ENCODE measurements at regions not wholly inside any gene's neighbourhood (a gene's known extent, or its start where the extent isn't known, plus 50 kb on each side); places are given as distances from the start of the nearest gene placed in this dataset.
A peak's percentile ranks its signal among the peaks of the same experiment; 100 is the strongest.

DNA sequence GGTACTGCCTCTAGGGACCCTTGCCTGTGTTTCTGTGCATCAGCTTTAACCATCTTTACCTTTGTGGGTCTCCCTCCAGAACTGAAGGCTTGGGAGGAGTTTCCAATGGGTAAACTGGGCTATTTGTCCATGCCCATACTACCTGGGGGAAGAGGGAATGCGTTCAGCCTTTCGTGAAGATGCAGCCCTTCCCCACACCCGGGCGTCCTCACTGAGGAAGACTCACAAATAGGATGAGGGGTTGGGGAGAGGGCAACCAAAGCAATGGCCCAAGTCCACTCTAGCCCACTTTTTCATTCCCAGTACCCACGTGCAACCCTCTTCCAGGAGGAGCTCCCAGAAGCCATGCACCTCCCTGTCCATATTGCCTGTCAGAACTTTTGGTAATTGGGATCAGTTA lies 61.8 kb upstream of the ADA2 start:
- peak overlapping the region; percentile 70 for H3K4me2 ChIP-seq (ENCODE audit: low read depth, low read length)
- TF ChIP-seq EZH2phosphoT487 (IDR thresholded peaks at IDR 0.05; ENCODE audit: low read length) (no peak), EZH2 (optimal IDR thresholded peaks at IDR 0.05; ENCODE audit: low read depth, low read length) (no peak)

DNA sequence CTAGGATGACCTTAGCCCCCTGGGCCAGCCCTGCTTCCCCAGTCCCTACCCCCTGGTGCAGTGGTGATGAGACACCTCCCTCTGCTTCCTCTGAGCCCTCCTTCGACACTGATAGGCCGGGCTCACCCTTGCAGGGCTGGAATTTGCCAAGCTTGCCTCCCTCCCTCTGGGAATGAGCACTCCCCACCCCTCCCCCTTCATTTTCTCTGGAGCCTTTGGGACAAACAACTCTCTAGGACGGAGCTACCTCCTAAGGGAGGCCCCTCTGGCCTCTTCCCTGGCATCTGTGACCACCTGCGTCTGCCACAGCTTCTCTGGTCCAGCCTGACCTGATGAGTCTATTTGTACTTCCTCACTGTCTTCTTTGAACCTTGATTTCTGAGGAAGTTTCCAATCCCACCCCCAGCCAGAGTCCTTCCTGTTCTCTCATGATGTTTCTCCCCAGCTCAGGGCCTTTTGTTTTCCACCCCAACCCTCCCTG lies 53.3 kb upstream of the ADA2 start:
- Histone ChIP-seq H3K27me3 (replicated peaks; ENCODE audit: insufficient read depth, low read length) (no peaks in the 10 kb centered on the region), H3K79me2 (ENCODE audit: low read length) (no peaks in the 10 kb centered on the region), H4K20me1 (ENCODE audit: insufficient read depth, low read length) (no peaks in the 10 kb centered on the region), H3K4me2 (ENCODE audit: low read depth, low read length) (no peak overlapping the region), H3K36me3 (replicated peaks; ENCODE audit: insufficient read depth, low read length) (no peaks in the 10 kb centered on the region), H3K9ac (ENCODE audit: low read length) (no peak overlapping the region), H2AFZ (ENCODE audit: low read length) (no peak overlapping the region), H3K9me2 (replicated peaks; ENCODE audit: insufficient read depth, low read length) (no peaks in the 10 kb centered on the region), H3K4me3 (ENCODE audit: low read length) (no peak overlapping the region), H3F3A (ENCODE audit: insufficient read depth, low read length) (no peaks in the 10 kb centered on the region), H3K9me3 (replicated peaks; ENCODE audit: insufficient read depth, low read length) (no peaks in the 10 kb centered on the region), H3K27ac (ENCODE audit: low read length) (no peak overlapping the region), H3K4me1 (ENCODE audit: low read length) (no peaks in the 10 kb centered on the region)
- TF ChIP-seq EZH2 (optimal IDR thresholded peaks at IDR 0.05; ENCODE audit: low read depth, low read length) (no peak), EZH2phosphoT487 (IDR thresholded peaks at IDR 0.05; ENCODE audit: low read length) (no peak)
- TF ChIP-seq, protein P1, sequence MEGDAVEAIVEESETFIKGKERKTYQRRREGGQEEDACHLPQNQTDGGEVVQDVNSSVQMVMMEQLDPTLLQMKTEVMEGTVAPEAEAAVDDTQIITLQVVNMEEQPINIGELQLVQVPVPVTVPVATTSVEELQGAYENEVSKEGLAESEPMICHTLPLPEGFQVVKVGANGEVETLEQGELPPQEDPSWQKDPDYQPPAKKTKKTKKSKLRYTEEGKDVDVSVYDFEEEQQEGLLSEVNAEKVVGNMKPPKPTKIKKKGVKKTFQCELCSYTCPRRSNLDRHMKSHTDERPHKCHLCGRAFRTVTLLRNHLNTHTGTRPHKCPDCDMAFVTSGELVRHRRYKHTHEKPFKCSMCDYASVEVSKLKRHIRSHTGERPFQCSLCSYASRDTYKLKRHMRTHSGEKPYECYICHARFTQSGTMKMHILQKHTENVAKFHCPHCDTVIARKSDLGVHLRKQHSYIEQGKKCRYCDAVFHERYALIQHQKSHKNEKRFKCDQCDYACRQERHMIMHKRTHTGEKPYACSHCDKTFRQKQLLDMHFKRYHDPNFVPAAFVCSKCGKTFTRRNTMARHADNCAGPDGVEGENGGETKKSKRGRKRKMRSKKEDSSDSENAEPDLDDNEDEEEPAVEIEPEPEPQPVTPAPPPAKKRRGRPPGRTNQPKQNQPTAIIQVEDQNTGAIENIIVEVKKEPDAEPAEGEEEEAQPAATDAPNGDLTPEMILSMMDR (IDR thresholded peaks at IDR 0.05; ENCODE audit: low read length): no peak
- no peak for DNase-seq

More for the DNA sequence above, 61.8 kb upstream of the ADA2 start:
- Histone ChIP-seq H4K20me1 (ENCODE audit: insufficient read depth, low read length) (no peaks in the 10 kb centered on the region), H3F3A (ENCODE audit: insufficient read depth, low read length) (peaks cover 12% of the 10 kb centered on the region), H3K9me2 (replicated peaks; ENCODE audit: insufficient read depth, low read length) (no peaks in the 10 kb centered on the region), H3K79me2 (ENCODE audit: low read length) (no peaks in the 10 kb centered on the region), H3K9me3 (replicated peaks; ENCODE audit: insufficient read depth, low read length) (no peaks in the 10 kb centered on the region), H3K27me3 (replicated peaks; ENCODE audit: insufficient read depth, low read length) (no peaks in the 10 kb centered on the region), H3K9ac (ENCODE audit: low read length) (no peak overlapping the region), H3K27ac (ENCODE audit: low read length) (peak overlapping the region; percentile 40; the same call in 1 of the 2 replicates), H2AFZ (ENCODE audit: low read length) (peak overlapping the region; percentile 20), H3K4me1 (ENCODE audit: low read length) (peaks cover 13% of the 10 kb centered on the region), H3K4me3 (ENCODE audit: low read length) (peak overlapping the region; percentile 24; the same call in 1 of the 2 replicates), H3K36me3 (replicated peaks; ENCODE audit: insufficient read depth, low read length) (no peaks in the 10 kb centered on the region)
- no peak for DNase-seq

DNA sequence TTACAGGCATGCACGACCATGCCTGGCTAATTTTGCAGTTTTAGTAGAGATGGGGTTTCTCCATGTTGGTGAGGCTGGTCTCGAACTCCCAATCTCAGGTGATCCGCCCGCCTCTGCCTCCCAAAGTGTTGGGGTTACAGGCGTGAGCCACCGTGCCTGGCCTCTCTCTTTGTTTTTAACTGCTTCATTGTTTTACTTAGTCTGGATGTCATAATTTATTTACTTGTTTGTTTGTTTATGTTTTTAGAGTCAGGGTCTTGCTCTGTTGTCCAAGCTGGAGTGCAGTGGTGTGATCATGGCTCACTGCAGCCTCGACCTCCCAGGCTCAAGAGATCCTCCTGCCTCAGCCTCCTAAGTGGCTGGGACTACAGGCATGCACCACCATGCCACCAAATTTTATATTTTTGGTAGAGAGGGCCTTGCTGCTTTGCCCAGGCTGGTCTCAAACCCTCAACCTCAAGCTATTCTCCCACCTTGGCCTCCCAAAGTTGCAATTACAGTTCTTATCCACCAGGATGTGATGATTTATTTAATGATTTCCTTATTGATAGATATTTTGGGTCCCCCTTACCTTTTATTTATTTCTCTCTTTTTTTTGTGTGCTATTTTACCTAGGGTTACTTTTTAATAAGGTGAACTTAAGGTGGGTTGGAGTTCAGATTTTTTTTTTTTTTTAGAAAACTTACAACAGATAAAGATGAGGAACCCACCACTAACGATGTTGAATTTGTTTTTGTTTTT lies 52.6 kb upstream of the ADA2 start:
- TF ChIP-seq, protein P1 (IDR thresholded peaks at IDR 0.05; ENCODE audit: low read length): no peak
- no peak for TF ChIP-seq EZH2phosphoT487 (IDR thresholded peaks at IDR 0.05; ENCODE audit: low read length)
- TF ChIP-seq EZH2 (optimal IDR thresholded peaks at IDR 0.05; ENCODE audit: low read depth, low read length): no peak
- no peak for DNase-seq
- Histone ChIP-seq H3K79me2 (ENCODE audit: low read length) (no peaks in the 10 kb centered on the region), H4K20me1 (ENCODE audit: insufficient read depth, low read length) (no peaks in the 10 kb centered on the region), H2AFZ (ENCODE audit: low read length) (no peak overlapping the region), H3K27ac (ENCODE audit: low read length) (no peak overlapping the region), H3F3A (ENCODE audit: insufficient read depth, low read length) (no peaks in the 10 kb centered on the region), H3K9ac (ENCODE audit: low read length) (no peak overlapping the region), H3K9me3 (replicated peaks; ENCODE audit: insufficient read depth, low read length) (no peaks in the 10 kb centered on the region), H3K9me2 (replicated peaks; ENCODE audit: insufficient read depth, low read length) (no peaks in the 10 kb centered on the region), H3K4me1 (ENCODE audit: low read length) (no peaks in the 10 kb centered on the region), H3K4me3 (ENCODE audit: low read length) (no peak overlapping the region), H3K4me2 (ENCODE audit: low read depth, low read length) (no peak overlapping the region), H3K27me3 (replicated peaks; ENCODE audit: insufficient read depth, low read length) (no peaks in the 10 kb centered on the region), H3K36me3 (replicated peaks; ENCODE audit: insufficient read depth, low read length) (no peaks in the 10 kb centered on the region)

Data from MM.1S (cell line).